Erythroblast (primary cell): ENCODE measurements at regions not wholly inside any gene's neighbourhood (a gene's known extent, or its start where the extent isn't known, plus 50 kb on each side); places are given as distances from the start of the nearest gene placed in this dataset.

Experiments
- GATA1 ChIP-seq: IDR thresholded peaks from 2 replicates; pipeline ENCODE4 v1.6.1; 2011; ENCODE audit warnings: low read depth, mild to moderate bottlenecking, control low read depth, low read length, moderate library complexity
- POLR2A ChIP-seq: IDR thresholded peaks from 2 replicates; pipeline ENCODE4 v1.6.1; 2011; ENCODE audit warnings: mild to moderate bottlenecking, low read length

- TF ChIP-seq POLR2A, result no peak
- TF ChIP-seq GATA1, result no peak
These were observed 872.2 kb downstream of the ANKRD7 start for GRCh38 chr7:119096683-119097082.
